GM21717 (cell line): ENCODE measurements at regions not wholly inside any gene's neighbourhood (a gene's known extent, or its start where the extent isn't known, plus 50 kb on each side); places are given as distances from the start of the nearest gene placed in this dataset.

Experiments
- ATAC-seq: cut with Tn5 transposase; IDR thresholded peaks from one replicate; pipeline ENCODE4 v1.9.1; 2021; ENCODE audit warnings: mild to moderate bottlenecking, moderate library complexity; ENCODE audit not compliant: unreplicated experiment

DNA sequence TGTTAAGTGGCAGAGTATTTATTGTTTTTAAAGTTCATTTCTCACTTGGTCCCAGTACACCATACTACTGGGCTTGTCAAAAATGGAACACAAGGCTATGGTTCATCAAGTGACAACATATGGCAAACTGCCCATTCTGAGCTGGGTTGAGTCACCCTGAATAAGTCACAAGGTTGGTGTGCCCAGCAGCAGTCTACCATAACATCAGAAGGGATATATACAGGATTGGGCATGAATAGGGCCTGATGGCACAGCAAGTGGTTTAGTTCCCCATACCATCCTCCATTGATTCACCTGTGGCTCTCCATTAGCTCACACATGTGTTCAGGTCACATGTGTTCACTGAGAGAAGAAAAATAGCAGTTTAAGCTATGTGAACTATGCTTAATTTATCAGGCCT is 249.8 kb upstream of the PRDM9 start:
- no peak for ATAC-seq

DNA sequence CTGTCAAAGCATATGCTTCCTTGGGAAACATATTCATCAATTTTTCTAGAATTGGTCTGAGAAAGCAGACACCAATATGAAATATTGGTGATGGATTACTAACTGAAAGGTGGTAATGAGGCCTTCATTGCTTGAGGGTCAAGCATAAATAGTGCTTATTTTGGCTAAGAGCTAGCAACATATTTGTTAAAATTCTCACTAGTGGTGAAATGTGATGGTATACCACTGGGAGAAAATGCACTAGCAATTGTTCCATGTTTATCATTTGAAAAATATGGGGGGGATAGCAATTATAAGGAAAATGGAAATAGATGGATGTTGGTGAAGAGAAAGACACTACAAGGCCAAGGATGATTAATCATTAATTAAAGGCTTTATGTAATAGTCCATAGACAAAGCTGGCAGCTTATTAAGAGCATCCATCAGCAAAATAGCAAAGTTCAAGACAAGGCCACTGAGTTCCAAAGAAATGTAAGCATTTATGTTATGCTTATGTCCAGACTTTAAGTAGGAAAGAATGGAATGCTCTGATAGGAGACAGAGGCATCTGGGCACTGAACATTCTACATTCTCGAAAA is 253.7 kb upstream of the PRDM9 start:
- ATAC-seq = no peak

DNA sequence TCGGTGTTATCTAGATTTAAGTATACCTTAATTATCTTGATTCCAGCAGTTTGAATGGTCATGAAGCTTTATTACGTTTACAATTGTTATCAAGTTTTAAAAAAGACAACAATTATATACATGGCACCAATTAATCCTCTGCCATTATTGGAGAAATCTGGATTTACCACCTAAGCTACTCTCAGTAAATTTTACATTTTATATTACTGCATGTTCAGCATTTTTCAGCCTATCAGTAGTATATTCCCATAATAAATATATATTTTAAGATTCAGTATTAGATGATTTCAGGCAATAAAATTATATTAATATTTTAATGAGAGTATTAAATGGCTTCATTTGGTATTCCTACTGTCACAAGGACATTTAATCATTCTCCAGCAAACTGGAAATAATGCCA is 264.5 kb upstream of the PRDM9 start:
- ATAC-seq = no peak

- ATAC-seq = no peak
Observed at GRCh38 chr5:23235246-23235645, 272.2 kb upstream of the PRDM9 start.

DNA sequence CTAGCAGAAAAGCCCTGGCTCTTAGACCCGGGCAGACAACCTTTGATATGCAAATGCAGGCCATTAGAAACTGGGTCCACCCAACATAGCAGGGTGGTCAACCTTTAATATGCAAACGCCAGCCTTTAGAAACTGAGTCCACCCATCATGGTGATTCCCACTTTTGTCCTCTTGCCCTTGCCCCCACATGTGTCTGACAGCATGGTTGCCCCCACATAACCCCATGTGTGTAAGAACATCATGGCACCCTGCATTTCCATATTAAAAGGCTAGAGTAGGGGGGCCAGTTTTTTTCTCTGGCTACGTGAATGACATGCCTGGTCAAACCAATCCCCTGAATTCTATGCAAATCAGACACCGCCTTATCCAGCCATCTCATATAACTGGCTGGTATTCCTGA is 273.2 kb upstream of the PRDM9 start:
- no peak for ATAC-seq

DNA sequence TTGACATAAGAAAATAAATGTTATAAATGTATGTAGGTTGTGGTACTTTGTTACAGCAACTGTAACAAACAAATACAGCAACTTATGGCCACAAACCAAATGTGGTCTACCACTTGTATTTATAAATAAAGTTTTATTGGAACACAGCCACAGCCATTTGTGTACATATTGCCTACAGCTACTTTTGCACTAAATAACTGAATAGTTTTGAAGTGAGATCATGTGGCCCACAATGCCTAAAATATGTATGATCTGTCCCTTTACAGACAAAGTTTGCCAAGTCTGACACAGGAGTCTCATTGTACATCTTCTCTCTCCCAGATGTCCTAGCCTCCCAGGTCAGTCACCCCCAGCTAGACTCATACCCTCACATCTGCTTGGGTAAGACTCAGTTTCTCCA is 283.6 kb upstream of the PRDM9 start:
- no peak for ATAC-seq

DNA sequence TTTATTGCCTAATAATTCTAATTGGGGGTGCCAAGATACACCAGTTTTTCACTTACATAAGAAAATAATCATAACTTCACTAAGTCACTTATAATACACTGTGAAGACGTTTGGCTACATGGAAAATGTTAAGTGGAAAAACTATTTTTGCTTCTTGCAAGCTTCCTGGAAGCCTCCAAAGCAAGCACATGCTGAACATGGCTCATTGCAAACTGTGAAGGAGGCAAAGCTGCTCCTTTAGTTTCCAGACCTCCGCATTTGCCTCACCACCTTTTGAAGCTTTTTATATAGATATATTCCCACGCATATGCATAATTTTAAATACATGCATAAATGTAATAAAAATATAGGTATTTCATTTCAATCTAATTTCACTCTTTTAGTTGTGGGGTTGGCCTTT is 285.6 kb upstream of the PRDM9 start:
- ATAC-seq = no peak

DNA sequence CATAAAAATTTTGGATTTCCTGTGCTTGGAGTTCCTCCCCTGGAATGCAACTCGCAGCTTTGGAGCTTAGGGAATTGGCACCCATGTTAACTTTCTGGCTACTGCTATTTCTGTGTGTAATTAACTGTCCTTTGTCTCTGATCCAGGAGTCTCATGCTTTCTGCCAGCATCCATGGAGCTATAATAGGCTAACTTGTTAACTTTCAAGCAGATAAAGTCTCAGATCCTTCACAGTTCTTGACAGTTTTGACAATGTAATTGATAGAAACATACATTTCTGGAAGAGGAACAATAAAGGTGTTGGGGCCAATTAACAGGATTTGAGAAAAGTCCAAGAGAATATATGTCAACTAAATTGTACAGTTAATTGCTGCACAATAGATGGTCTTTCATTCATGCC is 290.2 kb upstream of the PRDM9 start:
- ATAC-seq = no peak

- ATAC-seq = no peak
Observed at GRCh38 chr5:23216345-23216744, 291.1 kb upstream of the PRDM9 start.

DNA sequence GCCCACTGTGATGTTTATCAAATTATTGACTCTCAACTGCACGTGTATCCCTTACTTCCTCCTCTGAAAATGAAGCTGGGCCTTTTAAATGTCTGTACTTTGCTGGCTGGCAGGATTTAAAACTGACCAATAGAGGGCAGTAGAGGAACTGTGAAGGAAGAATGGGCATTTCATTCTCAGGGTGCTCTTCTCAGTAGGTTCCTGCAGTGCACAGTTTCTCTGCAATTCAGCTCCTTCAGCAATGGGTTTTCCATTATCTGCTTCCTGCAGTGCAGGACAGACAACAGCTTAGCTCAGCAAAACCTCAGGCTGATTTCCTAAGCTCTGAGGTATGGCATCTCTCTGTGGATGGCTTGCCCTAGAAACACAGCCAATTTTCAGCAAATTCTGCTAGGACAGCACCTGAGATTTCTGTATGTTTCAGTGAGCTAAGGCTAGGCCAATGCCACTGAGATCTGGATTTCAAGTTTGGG is 298.4 kb upstream of the PRDM9 start:
- ATAC-seq = peak; percentile 95

DNA sequence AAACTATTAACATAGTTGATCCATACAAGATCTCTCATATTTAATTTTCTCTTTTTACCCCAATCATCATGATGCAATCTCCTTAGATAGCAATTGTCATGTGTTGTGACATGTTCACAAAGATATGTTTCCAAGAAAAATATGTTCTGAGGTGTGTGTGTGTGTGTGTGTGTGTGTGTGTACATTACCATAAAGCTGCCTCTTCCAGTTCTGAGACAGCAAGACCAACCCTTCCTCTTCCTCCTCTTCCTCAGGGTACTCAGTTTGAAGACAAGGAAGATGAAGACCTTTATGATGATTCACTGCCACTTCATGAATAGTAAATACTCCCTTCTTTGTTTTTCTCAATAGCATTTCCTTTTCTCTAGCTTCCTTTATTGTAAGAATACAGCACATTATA is 303.3 kb upstream of the PRDM9 start:
- ATAC-seq = no peak

DNA sequence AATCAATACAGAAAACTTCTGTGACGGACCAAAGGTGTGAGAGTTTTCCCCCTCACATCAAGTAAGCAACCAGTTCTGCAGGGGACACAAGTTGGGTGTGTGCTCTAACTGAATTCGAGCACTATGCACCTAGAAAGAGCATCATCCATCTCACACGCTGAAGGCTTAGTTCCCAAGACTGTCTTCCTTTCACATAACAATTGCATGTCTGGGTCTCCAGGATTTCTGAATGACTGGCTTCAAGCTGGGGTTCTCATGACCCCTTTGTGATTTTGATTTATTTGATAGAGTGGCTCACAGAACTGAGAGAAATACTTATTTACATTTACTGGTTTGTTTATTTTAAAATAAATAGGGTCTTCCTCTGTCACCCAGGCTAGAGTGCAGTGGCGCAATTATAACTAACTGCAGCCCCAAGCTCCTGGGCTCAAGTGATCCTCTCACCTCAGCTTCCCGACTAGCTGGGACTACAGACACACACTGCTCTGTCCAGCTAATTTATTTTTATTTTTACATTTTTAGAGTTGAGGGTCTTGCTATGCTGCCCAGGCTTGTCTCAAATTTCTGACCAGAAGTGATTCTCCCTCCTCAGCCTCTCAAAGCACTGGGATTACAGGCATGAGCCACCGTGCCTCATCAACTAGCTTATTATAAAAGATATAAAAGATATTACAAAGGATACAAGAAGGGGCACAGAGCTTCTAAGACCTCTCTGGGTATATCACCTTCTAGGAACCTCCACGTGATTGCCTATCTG is 316.7 kb upstream of the CDH12 start:
- ATAC-seq = no peak

DNA sequence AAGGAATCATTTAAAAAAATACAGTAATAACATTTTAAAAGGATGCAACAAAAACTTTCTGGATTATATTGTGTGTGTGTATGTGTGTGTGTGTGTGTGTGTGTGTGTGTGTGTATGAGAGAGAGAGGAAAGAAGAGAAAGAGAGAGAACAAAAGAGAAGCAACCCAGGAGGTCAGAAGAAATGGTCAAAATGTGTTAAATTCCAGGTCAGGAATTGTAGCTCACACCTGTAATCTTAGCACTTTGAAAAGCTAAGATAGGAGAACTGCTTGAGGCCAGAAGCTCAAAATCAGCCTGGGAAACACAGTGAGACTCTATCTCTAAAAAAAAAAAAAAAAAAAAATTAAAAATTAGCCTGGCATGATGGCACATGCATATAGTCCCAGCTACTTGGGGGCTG is 311.8 kb upstream of the CDH12 start:
- no peak for ATAC-seq

GRCh38 chr5:23158179-23158578 is 305.0 kb upstream of the CDH12 start:
- no peak for ATAC-seq

DNA sequence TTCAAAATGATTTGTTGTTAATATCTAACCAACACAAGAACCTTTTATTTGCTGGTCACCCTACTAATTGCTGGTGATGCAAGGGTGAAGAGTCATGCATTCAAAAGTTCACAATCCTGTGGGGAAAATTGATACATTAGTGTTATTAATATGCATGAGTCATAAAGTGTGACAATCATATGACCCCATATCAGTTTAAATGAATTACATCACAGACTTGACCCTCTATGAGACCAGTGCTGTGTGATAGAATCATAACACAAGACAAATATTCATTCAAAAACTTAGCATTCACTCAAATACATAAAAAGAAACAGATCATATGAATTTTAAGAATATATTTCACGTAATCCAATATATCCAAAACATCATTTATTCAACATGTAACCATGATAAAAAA is 304.6 kb upstream of the CDH12 start:
- no peak for ATAC-seq

DNA sequence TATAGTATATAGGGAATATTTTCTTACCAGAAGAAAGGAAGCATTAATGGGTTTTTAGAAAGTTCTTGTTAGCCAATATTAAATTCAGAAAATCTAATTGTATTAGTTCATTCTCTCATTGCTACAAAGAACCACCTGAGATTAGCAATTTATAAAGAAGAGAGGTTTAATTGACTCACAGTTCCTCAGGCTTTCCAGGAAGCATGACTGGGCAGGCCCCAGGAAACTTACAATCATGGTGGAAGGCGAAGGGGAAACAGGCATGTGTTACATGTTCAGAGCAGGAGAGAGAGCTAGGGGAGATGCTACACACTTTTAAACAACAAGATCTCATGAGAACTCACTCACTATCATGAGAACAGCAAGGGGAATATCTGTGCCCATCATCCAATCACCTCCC is 304.0 kb upstream of the CDH12 start:
- ATAC-seq = no peak

DNA sequence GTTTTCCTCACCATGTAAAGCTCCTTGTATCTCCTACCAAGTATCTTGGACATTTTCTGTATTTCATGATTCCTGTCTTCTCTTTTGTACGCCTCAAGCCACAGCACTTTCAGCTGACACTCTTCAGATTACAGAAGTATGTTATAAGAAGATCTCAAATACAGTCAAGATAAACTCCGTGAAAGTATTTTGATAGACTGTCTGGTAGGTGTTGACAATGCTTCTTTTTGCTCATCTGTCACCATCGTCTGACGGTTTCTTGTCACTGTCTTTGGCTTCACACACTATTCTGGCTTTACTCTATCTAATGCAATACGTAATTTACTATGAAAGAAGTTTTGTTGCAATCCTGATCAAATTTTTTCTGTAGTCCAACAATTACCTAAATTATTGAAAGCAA is 294.5 kb upstream of the CDH12 start:
- no peak for ATAC-seq

DNA sequence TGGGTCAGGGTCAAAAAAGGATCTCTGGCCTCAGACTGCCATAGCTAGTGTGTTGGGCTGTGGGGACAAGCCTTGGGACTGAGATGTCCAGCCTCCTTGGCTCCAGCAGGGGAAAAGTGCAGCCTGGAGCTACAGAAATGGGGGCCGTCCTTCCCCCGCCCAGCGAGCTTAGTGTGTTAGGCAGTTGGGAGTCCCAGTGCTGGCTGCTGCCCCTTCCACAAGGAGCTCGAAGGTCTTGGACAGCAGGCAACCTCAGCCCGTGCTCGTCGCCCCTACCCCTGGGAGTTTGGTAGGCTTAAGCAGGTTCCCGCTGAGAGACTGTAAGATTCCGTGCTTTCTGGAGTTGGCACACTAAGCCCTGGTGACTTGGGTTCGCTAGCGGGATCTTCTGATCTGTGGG is 293.0 kb upstream of the CDH12 start:
- no peak for ATAC-seq

DNA sequence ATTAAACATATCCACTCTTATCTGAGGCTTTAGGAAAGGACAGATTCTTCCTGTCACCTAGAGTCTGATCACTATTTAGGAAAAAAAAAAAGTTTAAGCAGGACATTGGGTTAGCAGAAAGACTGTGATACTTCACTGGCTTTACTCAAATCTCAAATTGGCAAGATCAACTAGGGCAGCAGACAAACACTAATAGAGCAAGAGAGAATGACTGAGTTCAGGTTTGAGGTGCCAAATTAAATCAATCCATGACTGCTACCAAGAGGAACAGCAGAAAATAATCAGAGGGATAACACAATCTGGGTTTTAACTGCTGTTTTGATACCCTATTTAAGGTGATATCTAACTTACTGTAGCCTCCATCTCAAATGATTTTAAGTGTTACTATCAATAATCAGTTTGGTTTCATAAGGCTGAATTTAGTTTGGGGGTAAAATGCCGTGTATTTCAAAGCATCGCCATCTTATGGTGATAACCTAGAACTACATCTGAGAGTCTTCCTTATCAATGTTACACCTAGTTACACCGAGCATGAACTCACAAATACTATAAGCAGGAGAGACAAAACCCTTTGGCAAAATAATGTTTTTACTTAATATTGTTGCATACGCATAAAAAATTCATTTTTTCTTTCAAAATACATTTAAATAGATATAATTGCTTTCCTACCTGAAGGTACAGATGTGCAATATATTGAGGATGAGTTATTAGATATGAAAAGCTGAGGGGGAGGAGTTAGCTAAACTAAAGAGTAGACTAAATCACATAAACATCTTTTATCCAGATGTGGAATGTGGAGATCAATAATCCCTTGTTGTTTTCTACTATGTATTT is 286.4 kb upstream of the CDH12 start:
- ATAC-seq = peak; percentile 75

- ATAC-seq = no peak
Observed at GRCh38 chr5:23136958-23137357, 283.8 kb upstream of the CDH12 start.

GRCh38 chr5:23132231-23132630 is 279.1 kb upstream of the CDH12 start:
- ATAC-seq = no peak

DNA sequence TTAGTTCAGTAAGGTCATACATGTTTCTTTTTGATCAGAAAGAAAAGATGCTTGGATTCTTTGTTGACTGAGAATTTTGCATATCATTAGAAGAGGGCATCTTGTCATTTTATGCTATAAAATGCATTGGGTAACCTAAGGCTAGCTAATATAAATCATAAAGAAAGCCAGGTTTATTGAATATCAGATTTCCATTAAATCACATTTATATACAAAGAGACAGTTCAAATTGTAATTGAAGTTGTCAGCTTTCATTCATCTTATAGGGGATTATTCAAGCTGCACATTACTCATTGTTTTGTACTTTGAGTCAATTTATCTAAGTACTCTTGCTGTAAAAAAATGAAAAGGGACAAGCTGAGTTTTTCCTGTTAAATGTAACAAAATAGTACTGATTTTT is 259.1 kb upstream of the CDH12 start:
- ATAC-seq = no peak
